Activated CD4-positive, alpha-beta T cell treated with anti-CD3 and anti-CD28 coated beads, Interleukin-2, Interleukin-6, amounts not matched to agents 100 ng/mL and 50 ng/mL, durations not matched to agents 16 hours and 8 hours (primary cell): ENCODE measurements at regions not wholly inside any gene's neighbourhood (a gene's known extent, or its start where the extent isn't known, plus 50 kb on each side); places are given as distances from the start of the nearest gene placed in this dataset.
"Not testable (repeated sequence)": the region's sequence is repeated elsewhere in the genome, so short reads cannot be mapped to it uniquely, and the experiment has no call there.

ENCODE experiments used
- DNase-seq: peaks from one replicate; pipeline ENCODE4 v3.0.0-alpha.2; 2020

DNA sequence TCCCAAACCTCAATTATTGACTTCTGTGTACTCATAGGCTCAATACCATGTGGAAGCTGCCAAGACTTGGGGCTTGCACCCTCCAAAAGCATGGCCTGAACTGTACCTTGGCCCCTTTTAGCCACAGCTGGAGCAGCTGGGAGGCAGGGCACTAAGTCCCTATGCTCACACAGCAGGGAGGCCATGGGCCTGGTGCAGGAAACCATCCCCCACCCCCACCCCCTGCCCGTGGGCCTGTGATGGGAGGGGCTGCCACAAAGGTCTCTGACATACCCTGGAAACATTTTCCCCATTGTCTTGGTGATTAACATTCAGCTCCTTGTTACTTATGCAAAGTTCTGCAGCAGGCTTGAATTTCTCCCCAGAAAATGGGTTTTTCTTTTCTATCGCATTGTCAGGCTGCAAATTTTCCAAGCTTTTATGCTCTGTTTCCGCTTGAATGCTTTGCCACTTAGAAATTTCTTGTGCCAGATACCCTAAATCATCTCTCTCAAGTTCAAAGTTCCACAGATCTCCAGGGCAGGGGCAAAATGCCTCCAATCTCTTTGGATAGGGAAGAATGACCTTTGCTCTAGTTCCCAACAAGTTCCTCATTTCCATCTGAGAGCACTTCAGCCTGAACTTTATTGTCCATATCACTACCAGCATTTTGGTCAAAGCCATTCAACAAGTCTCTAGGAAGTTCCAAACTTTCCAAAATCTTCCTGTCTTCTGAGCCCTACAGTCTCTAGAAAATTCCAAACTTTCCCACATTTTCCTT, 141.8 kb downstream of the AHR start:
- not testable (repeated sequence) for DNase-seq

- DNase-seq = no peak
Measured at GRCh38 chr7:17440831-17441230, 142.4 kb downstream of the AHR start.

- DNase-seq = no peak
Measured at GRCh38 chr7:17441557-17441956, 143.1 kb downstream of the AHR start.

DNA sequence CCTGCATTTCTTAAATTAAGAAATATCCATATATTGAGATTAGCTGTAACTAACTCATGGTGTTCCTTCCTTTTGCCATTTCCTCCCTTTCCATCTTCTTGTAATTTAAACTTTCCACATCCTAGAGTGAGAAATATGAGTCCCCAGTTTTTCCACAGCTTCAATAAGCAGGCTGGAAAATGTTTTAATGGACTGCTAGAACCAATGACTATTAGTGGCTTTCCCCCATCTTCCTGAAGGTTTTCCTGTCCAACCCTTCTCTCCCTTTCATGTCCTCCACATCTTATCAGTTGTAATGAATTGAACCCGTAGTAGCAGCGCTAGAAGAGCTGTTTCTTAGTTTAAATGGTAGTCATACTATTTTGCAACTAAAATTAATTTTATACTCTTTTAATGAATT, 145.7 kb downstream of the AHR start:
- no peak for DNase-seq

GRCh38 chr7:17444673-17445072, 146.2 kb downstream of the AHR start:
- no peak for DNase-seq

- no peak for DNase-seq
Measured at GRCh38 chr7:17446340-17446739, 147.9 kb downstream of the AHR start.

GRCh38 chr7:17447728-17448478, 149.5 kb downstream of the AHR start:
- DNase-seq = no peak

DNA sequence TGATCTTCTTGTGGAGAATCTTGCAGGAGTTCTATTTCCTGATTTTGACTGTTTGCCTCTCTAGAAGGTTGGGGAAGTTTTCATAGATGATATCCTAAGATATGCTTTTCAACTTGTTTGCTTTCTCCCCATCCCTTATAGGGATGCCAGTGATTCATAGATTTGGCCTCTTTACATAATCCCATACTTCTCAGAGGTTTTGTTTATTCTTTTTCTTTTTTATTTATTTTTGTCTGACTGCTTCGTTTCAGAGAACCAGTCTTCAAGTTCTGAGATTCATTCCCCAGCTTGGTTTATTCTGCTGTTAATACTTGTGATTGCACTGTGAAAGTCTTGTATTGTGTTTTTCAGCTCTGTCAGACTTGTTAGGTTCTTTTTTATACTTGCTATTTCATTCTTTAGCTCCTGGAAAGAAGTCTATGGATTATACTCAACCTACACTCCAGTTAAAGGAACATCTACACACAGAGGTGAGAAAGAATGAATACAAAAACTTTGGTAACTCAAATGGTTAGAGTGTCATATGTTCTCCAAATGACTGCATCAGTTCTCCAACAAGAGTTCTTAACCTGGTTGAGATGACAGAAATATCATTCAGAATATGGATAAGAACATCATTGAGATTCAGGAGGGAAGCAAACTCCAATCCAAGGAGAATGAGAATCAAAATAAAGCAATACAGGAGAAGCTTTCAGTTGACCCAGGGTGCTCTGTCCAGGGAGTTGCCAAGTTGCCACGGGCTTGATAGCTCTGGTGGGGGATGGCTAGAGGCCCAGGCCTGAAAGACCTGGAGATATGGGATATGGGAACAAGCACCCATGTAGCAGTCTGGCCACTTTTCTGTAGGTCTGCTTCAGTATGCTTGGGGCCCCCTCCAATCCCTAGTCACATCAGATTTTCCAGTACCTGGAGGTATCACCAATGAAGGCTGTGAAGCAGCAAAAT, 150.3 kb downstream of the AHR start:
- DNase-seq = no peak

GRCh38 chr7:17456541-17456940, 158.1 kb downstream of the AHR start:
- DNase-seq = no peak

DNA sequence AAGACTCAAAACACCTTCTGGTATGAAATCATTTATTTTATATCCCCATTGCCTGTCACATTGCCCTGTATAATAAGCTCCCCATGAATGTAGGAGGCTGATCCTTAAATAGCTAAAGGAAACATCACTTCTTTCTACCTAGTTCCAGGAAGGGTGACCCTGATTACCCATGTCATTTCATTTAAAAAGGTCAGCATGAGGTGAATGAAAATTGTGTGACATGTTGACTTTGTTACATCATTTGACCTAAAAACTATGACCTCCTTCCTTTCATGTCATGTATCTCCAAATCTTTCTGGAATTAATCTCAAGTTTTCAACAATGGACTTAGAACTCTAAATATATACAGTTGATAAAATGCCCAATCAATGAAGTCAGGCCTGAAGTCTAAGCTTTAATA, 161.5 kb downstream of the AHR start:
- no peak for DNase-seq

GRCh38 chr7:17460665-17461064, 162.2 kb downstream of the AHR start:
- no peak for DNase-seq

GRCh38 chr7:17462131-17462631, 163.7 kb downstream of the AHR start:
- DNase-seq = no peak

DNA sequence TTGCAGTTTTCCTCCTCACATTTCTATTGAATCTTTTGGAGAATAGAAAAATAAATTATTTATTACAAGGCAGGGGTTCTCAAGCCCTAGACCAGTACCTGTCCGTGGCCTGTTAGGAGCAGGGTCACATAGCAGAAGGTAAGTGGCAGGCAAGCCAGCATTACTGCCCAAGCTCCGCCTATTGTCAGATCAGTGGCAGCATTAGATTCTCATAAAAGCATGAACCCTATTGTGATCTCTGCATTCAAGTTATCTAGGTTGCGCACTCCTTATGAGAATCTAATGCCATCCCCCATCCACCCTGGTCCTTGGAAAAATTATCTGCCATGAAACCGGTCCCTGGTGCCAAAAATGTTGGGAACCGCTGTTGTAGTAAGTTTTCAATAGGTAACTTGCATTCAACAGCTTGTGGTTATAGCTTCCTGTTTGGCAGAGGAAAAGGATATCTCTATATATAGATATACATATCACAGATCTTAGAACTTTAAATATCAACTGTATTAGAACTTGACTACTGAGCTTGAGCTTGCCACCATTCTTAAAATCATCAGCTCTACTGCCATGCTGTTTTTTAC, 165.1 kb downstream of the AHR start:
- DNase-seq = no peak

DNA sequence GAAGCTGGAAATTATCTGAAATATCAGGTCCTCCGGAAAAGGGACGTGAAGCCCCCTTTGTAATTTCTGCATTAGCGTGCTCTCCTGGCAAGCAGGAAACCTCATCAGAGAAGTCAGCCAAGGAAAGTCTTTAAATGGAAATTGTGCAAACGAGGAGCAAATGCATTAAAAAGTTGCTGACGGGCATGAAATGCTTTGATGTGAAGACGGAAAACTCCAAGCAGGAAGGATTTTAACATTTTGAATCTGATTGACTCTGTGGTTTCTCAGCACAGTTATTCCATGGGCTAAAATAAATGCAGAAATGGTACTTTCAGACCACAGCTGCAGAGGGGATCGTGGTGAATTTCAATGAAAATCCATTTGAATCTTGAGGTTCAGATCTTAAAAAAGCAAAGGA, 167.8 kb downstream of the AHR start:
- DNase-seq = no peak

DNA sequence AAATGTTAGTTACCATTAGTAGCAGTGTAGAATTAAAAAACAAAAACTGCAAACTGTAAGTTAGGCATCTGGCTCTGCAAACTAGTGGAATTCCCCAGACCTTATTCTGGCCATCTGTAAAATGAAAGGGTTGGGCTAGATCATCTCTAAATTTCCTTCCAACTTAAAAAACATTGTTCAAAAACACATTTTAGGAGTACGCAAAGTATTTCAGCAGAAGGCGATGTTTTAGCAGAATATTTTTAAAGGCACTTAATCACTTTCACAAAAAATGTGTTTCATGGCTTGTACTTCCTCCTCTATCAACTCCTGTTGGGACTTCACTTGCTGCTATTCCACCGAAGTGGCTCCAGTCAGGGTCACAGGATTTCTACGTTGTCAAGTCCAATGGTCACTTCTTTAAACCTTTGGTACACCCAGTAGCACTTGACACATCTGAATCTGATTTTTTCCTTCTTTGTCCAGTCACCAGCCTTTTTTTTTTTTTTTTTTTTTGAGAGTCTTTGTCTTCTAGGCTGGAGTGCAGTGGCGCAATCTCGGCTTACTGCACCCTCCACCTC, 169.0 kb downstream of the AHR start:
- no peak for DNase-seq

GRCh38 chr7:17471325-17471724, 172.9 kb downstream of the AHR start:
- DNase-seq = no peak

DNA sequence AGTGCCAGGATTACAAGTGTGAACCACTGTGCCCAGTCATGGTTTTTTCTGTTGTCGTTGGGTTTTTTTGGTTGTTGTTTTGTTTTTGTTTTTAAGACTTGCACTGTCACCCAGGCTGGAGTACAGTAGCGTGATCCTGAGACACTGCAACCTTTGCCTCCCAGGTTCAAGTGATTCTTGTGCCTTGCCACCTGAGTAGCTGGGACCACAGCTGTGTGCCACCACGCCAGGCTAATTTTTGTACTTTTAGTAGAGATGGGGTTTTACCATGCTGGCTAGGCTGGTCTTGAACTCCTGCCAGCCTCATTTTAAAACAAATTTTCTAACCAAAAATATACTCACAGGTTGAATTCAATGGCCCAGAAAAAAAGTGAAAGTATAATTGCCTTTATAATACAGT, 174.1 kb downstream of the AHR start:
- DNase-seq = no peak

DNA sequence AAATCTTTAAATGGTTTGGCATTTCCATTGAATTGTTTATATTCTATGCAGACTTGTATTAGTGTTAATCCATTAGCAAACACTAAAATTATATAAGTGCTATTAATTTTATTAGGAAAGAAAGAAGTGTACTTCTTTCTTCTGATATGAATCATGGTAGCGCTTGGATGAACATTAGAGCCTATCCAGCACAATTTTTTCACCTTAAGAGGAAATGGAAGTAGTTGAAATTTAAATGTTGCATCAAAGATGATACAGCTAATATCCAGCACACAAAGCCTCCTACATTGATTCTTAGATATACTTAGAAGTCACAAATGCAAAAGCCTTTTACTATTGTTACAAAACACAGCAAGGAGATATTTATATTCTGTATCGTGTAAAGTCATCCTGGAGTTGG, 174.5 kb downstream of the AHR start:
- DNase-seq = no peak

DNA sequence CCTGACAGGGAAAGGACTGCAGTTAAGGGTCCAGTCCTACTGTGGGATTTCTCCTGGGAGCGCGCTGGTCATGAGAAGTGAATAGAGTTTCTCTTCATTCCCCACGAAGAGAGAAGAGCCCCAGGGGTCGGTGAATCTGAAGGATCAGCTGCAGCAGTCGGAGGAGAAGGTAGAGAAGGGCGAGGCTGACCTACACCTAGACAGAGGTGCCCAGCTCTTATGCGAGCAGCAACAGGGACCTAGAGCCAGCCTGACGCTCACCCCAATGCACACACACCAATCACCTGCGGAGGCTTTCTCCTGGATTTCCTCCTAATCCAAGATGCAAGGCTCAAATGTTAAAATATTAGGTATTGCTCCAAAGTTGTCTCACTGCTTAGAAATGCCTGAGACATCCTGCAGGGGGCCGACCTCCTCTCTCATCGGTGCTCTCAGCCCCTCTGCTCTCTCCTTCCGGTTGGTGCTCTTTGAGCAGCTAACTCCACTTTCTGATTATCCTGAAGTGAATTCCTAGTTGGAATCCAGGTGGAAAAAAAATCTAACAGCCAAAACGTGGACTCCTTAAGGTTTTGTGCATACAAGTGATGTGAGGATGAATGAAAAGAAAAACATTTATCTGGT, 176.4 kb downstream of the AHR start:
- DNase-seq = no peak

GRCh38 chr7:17477182-17477581, 178.7 kb downstream of the AHR start:
- DNase-seq = no peak

GRCh38 chr7:17481118-17481517, 182.7 kb downstream of the AHR start:
- no peak for DNase-seq

DNA sequence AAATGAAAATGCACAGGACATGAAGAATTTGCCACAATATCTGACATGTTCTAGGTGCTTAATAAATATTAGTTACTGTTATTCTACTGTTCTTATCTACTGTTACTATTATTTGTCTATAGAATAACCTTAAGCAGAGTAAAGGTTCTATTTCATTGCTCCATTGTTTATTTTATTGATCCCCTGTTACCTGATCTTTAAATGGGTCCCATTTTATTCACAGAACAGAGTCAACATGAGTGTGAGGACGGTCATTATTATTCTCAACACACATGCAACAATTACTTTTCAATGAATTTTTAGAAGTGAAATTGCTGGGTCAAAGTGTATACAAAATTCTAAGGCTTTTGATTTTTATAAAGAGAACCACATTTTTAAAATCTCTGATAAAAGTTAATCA, 186.9 kb downstream of the AHR start:
- no peak for DNase-seq
